ENCODE measurements at regions not wholly inside any gene's neighbourhood (a gene's known extent, or its start where the extent isn't known, plus 50 kb on each side); places are given as distances from the start of the nearest gene placed in this dataset.

DNA sequence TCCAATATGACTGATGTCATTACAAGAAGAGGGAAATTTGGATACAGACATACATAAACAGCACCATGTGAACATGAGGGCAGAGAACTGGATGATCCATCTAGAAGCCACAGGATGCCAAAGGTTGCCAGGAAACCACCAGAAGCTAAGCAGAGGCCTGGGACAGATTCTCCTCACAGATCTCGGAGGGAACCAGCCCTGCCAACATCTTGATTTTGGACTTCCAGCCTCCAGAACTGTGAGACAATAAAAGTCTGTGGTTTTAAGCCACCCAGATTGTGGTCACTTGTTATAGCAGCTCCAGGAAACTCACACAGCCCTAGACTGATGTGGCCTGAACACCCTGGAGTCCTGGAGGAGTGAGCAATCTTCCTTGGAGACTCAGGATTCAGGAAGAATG, 351.6 kb downstream of the EIPR1 start:
- TF ChIP-seq RAD21 (IDR thresholded peaks at IDR 0.05; ENCODE audit: low read length) (no peak), CTCF (conservative IDR thresholded peaks at IDR 0.05; ENCODE audit: low read depth, low read length) (no peak), POLR2A (IDR thresholded peaks at IDR 0.05; ENCODE audit: low read depth, low read length) (no peak), NFE2L2 (IDR thresholded peaks at IDR 0.05; ENCODE audit: low read depth, low read length) (no peak), MAFK (IDR thresholded peaks at IDR 0.05; ENCODE audit: low read depth, low read length) (no peak), ELK1 (IDR thresholded peaks at IDR 0.05; ENCODE audit: borderline replicate concordance, low read depth, low read length) (no peak), CEBPB (IDR thresholded peaks at IDR 0.05; ENCODE audit: low read depth, low read length) (no peak), RFX5 (IDR thresholded peaks at IDR 0.05; ENCODE audit: low read depth, low read length) (no peak), FOS (IDR thresholded peaks at IDR 0.05; ENCODE audit: low read depth, low read length) (no peak), BHLHE40 (IDR thresholded peaks at IDR 0.05; ENCODE audit: low read depth, low read length) (no peak)
